ENCODE measurements at regions not wholly inside any gene's neighbourhood (a gene's known extent, or its start where the extent isn't known, plus 50 kb on each side); places are given as distances from the start of the nearest gene placed in this dataset.

- TF ChIP-seq, protein P1, sequence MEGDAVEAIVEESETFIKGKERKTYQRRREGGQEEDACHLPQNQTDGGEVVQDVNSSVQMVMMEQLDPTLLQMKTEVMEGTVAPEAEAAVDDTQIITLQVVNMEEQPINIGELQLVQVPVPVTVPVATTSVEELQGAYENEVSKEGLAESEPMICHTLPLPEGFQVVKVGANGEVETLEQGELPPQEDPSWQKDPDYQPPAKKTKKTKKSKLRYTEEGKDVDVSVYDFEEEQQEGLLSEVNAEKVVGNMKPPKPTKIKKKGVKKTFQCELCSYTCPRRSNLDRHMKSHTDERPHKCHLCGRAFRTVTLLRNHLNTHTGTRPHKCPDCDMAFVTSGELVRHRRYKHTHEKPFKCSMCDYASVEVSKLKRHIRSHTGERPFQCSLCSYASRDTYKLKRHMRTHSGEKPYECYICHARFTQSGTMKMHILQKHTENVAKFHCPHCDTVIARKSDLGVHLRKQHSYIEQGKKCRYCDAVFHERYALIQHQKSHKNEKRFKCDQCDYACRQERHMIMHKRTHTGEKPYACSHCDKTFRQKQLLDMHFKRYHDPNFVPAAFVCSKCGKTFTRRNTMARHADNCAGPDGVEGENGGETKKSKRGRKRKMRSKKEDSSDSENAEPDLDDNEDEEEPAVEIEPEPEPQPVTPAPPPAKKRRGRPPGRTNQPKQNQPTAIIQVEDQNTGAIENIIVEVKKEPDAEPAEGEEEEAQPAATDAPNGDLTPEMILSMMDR (conservative IDR thresholded peaks at IDR 0.05; ENCODE audit: low read depth, low read length): no peak
- DNase-seq (ENCODE audit: low read depth): no peak
- no peak overlapping the region for H3K4me3 ChIP-seq (ENCODE audit: low read depth, low read length)
Measured at GRCh38 chr10:47076949-47077361, 165.7 kb downstream of the PTPN20 start.

- TF ChIP-seq, protein P1 (conservative IDR thresholded peaks at IDR 0.05; ENCODE audit: low read depth, low read length): no peak
- DNase-seq (ENCODE audit: low read depth): no peak
- H3K4me3 ChIP-seq (ENCODE audit: low read depth, low read length): no peak overlapping the region
Measured at GRCh38 chr10:47077386-47077785, 166.2 kb downstream of the PTPN20 start.

GRCh38 chr10:47077941-47078340, 166.7 kb downstream of the PTPN20 start:
- no peak overlapping the region for H3K4me3 ChIP-seq (ENCODE audit: low read depth, low read length)
- TF ChIP-seq, protein P1 (conservative IDR thresholded peaks at IDR 0.05; ENCODE audit: low read depth, low read length): no peak
- DNase-seq (ENCODE audit: low read depth): no peak

DNA sequence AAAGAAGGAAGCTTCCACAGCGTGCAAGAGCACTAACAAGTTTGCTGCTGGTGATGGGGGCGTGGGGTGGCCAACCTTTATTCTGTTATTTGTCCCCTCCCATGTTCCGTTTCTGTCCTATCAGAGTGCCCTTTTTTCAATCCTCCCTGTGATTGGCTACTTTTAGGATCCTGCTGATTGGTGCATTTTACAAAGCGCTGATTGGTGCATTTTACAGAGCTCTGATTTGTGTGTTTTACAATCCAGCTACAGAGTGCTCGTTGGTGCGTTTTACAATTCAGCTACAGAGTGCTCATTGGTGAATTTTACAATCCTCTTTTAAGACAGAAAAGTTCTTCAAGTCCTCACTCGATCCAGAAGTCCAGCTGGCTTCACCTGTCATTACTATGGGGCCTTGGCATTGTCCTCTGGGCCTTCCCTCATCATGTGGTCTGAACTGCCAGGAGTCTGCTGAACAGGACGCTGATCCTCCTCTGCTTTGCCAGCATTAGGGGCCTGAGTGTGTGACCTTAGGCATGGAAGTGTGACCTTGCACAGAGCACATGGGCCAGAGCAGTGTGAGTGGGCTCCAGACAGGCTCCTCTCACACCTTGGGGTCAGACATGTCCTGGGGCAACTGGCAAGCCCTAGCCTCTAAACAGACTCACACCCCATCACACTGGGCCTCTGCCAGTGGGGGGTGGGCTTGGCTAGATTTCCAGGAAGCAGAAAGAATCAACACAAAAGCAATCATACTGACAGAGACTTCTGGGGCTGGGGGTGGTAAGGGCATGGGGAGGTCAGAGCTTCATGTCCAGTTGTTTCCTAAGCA, 167.4 kb downstream of the PTPN20 start:
- TF ChIP-seq, protein P1 (conservative IDR thresholded peaks at IDR 0.05; ENCODE audit: low read depth, low read length): no peak
- no peak for DNase-seq (ENCODE audit: low read depth)
- H3K4me3 ChIP-seq (ENCODE audit: low read depth, low read length): no peak overlapping the region

GRCh38 chr10:47079204-47079580, 168.0 kb downstream of the PTPN20 start:
- H3K4me3 ChIP-seq (ENCODE audit: low read depth, low read length): no peak overlapping the region
- TF ChIP-seq, protein P1 (conservative IDR thresholded peaks at IDR 0.05; ENCODE audit: low read depth, low read length): no peak
- no peak for DNase-seq (ENCODE audit: low read depth)

DNA sequence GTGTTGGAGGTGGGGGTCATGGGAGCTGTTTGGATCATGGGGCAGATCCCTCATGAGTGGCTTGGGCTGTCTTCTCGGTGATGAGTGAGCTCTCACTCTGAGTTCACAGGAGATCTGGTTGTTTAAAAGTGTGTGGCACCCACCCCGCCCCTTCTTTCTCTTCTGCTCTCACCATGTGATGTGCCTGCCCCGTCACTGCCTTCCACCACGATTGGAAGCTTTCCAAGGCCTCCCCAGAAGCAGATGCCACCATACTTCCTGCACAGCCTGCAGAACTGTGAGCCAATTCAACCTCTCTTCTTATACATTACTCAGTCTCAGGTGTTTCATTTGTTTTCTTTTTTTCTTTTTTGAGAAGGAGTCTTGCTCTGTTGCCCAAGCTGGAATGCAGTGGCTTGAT, 170.0 kb downstream of the PTPN20 start:
- TF ChIP-seq, protein P1 (conservative IDR thresholded peaks at IDR 0.05; ENCODE audit: low read depth, low read length): no peak
- DNase-seq (ENCODE audit: low read depth): no peak
- H3K4me3 ChIP-seq (ENCODE audit: low read depth, low read length): no peak overlapping the region

Data from epithelial cell of proximal tubule (primary cell).